NCI-H2196 (cell line): ENCODE measurements at regions not wholly inside any gene's neighbourhood (a gene's known extent, or its start where the extent isn't known, plus 50 kb on each side); places are given as distances from the start of the nearest gene placed in this dataset.

Source experiments
- DNase-seq: peaks from one replicate; lab custom pipeline; 2025; ENCODE audit not compliant: unreplicated experiment; lab: John Stamatoyannopoulos, UW

DNA sequence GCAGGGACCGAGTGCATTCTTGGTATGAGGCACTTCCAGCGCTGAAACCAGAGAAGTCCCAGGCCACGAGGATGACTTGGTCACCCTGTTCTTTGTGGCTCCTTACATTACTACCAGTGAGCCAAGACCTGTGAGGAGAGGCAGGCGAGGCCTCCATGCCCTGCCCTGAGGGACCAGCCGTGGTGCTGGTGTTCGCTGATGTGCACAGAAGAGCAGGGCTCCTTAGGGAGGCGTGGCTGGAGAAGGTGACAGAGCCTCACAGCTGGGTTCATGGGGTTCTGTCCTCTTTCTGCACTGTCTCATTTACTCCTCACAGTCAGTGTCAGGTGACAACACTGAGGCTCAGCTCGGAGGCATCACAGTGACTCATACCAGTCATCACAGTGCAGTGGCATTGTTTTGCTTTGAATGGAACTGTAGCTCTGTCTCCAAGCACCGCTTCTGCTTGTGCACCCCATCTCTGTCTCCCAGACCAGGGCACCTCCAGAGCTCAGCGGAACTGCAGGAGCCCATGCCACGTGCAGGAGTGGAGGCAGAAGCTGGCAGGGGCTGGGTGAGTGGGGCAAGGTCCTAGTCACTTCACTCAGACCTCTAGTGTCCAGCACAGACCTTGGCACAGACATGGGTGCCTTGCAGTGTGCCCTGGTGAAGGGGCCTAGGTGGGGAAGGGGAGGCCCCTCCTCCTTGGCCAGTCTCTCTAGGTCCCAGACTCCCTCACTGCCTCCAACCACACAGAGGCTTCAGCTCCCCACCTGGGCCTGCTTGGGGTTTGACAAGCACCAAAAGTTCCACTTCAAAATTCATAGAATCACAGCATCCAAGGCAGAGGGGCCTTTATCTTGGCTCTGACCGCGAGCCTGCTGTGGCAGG lies 310.9 kb downstream of the MATN1 start:
- DNase-seq: no peak

GRCh38 chr1:30411206-30411605 lies 312.2 kb downstream of the MATN1 start:
- DNase-seq: no peak

DNA sequence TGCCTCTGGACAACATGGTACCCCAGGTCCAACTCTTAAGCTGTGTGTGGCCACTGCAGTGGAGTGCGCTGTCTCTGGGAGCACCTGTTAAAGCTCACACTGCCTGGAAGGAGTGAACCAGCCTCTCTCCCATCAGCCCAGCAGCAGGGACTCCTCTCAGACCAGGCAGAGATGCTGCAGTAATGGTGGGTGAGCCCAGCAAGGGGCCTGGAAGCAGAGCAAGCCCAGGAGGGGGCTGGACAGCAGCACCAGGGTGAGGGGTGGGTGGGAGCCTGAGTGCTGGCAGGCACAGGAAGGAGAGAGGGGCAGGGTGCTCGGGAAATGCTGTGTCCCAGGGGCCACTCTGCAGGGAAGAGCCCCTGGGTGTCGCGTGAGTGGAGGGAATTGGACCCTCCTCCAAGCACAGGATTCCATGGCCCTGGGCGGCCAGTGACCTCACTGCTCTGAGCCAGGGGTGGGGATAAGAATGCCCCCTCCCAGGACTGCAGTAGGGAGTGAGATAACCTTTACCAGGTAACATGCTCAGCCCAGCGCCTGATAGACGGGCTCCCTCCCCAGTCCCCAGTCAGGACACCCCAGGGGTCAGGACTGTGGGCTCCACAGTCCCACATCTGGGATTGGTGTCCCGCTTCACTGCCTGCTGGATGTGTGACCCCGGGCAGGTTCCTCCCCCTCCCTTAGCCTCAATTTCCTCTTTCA lies 313.1 kb downstream of the MATN1 start:
- DNase-seq: no peak

DNA sequence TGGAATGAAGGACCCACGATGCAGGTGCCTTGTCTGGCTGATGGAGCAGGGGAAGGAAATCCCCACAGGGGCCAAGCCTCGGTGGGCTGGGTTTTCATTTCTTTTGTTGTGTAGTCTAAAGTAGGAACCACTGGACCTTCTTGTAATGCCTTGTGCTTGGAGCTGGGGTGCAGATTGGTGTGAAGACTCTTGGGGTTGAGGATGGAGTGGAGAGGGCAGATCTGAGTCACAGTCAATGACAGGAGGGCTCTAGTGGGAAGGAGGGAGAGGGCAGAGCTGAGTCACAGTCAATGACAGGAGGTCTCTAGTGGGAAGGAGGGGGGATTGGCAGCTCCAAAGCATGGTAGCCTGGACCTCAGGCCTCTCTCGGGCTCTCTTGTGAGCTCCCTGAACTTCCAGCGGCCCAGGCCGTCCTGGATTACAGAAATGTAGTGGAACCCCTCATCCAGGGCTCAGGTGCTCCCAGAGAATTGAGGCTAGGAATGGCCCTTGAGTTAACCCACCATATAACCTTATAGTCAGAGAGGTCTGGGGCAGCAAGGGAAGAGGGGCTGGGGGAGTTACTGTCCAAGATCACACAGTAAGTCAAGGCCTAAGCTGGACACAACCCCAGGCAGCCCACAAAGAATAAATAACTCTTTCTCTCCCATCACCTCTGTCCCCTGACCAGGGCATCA lies 313.8 kb downstream of the MATN1 start:
- DNase-seq: no peak

DNA sequence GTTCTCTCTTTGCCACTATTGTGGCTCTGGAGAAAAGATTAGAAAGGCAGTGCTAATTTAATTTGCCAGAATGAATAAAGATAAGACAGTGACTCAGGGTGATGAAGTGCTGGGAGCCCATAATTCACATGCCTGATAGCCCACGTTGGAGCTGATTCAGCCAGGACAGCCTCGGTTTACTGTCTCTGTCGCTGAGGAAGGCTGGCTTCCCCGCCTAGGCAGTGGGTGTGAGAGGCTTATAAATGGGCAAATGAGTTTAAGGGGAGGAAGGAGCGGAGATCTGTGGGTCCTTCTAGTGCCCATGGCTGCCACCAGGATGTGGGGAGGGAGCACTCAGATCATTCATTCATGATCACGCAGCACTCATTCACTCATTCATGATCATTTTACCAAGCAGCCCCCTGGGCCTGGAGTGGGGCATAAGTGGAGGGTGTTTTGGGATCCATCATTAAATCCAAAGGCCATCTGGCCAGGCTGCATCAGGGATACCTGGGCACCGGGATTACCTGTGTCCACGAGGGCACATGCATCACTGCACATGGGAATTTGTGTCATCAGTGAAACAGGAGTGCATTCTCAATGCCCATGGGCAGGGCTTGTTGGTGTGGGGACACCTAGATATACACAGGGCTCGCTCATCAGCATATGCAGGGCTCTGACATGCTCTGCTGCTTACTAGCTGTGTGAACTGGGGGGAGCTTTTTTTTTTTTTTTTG lies 315.4 kb downstream of the MATN1 start:
- DNase-seq: no peak

- no peak for DNase-seq
These were observed 316.2 kb downstream of the MATN1 start for GRCh38 chr1:30406996-30407864.

DNA sequence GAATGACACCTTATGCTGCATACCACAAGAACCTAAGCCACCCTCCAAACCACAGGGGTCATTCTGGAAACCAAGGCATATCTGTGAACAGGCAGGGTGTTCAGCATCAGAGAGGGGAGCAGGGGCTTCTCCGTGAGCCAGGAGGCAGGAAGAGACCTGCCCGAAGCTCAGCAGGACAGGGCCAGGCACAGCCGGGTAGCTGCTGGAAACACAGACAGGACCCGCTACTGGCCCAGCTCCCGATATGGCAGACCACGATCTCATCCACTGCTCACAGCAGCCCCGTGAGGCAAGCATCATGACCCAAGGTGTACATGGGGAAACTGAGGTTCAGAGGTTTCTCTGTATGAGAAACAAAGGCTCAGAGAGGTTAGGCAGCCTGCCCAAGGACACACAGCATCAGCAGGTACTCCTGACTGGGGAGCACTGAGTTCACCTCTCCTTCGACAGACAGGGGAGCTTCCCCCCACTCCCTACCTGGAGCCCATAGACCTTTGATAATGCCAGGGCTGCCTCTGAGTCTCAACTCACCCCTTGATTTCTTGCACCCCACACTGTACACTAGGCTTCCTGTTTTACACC lies 317.7 kb downstream of the MATN1 start:
- DNase-seq: no peak

DNA sequence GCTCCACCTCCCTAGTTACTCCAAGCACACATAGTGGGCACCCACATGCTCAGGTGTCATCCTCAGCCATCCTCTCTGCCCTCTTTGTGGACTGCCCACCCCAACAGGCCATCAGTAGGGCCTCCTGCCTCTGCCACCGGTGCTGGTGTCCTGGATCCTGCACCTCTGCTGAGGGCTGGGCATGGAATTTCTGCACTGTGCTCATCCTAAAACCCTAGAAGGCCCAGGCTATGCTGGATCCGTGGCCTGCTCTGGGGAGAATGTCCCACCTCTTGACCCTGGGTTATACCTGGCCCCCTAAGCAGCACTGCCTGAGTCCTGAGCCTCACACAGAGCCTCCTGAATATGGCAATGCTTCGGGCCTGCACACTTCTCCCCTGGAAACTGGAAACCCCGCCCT lies 318.3 kb downstream of the MATN1 start:
- no peak for DNase-seq

- DNase-seq: no peak
These were observed 319.0 kb downstream of the MATN1 start for GRCh38 chr1:30404341-30404740.

GRCh38 chr1:30403726-30404125 lies 319.7 kb downstream of the MATN1 start:
- no peak for DNase-seq

- no peak for DNase-seq
These were observed 320.2 kb downstream of the MATN1 start for GRCh38 chr1:30403061-30403645.

- DNase-seq: no peak
These were observed 321.4 kb downstream of the MATN1 start for GRCh38 chr1:30402031-30402430.

- DNase-seq: no peak
These were observed 322.9 kb downstream of the MATN1 start for GRCh38 chr1:30400507-30400906.

GRCh38 chr1:30399026-30399425 lies 324.4 kb downstream of the MATN1 start:
- DNase-seq: no peak

DNA sequence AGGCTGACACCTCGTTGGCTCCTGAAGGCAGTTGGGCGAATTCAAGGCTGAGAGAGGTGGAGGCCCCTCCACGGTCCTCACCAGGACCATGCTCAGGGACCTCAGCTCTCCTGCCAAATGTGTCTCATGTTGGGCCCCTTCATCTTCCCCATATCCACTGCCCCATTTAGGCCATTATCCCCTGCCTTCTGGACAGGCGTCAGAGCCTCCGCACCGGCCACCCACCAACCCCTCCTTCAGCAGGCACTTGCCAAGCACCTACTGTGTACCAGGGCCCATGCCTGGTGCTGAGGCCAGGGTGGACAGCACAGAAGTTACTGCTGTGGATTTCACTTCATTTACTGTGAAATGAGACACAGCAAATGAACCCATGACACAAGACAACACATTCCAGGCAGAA lies 325.8 kb downstream of the MATN1 start:
- DNase-seq: no peak

- DNase-seq: no peak
These were observed 327.8 kb downstream of the MATN1 start for GRCh38 chr1:30395631-30396030.

- no peak for DNase-seq
These were observed 335.0 kb downstream of the MATN1 start for GRCh38 chr1:30388386-30388785.

GRCh38 chr1:30386156-30386926 lies 337.0 kb downstream of the MATN1 start:
- no peak for DNase-seq
